GM21367 (cell line): ENCODE measurements at regions not wholly inside any gene's neighbourhood (a gene's known extent, or its start where the extent isn't known, plus 50 kb on each side); places are given as distances from the start of the nearest gene placed in this dataset.

Experiments used
- ATAC-seq: cut with Tn5 transposase; IDR thresholded peaks from one replicate; pipeline ENCODE4 v1.9.1; 2021; ENCODE audit not compliant: unreplicated experiment

GRCh38 chr1:191865479-191865878 lies 292.8 kb upstream of the RGS18 start:
- ATAC-seq, result no peak

DNA sequence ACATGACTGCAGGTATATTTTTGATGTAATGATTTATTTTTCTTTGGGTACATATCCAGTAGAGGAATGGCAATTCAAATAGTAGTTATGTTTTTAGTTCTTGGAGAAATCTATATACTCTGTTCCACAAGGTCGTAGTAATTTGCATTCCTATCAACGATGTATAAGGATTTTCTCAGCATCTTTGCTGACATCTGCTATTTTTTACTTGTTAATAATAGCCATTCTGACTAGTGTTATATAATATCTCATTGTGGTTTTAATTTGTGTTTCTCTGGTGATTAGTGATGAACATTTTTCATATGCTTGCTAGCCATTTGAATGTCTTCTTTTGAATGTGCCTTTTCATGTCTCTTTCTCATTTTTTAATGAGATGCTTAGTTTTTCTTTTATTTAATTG lies 292.1 kb upstream of the RGS18 start:
- ATAC-seq, result no peak

DNA sequence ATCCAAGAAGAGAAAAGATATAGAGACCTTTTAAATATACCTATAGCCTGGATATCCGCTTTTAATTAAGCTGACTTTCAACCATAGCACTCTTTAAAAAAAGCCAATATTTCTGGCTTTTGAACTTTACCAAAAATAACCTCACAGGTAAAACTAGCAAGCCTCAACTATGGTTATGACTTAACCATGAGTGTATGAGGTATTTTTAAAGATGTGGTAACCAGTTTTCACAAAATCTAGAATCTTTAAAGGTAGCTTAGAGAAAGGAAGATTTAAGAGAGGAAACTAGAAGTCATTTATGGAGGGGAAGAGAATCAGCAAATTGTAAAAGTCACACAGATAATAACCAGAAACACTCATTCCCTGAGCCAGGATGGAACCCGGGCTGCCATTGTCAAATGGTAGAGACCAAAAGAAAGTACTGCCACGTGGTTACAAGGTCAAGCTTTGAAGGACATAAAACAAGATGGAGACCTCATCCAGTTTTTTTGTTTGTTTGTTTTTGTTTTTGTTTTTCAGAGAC lies 288.4 kb upstream of the RGS18 start:
- ATAC-seq, result no peak

GRCh38 chr1:191870490-191870889 lies 287.8 kb upstream of the RGS18 start:
- no peak for ATAC-seq

- ATAC-seq, result no peak
These were observed 282.3 kb upstream of the RGS18 start for GRCh38 chr1:191875994-191876393.

DNA sequence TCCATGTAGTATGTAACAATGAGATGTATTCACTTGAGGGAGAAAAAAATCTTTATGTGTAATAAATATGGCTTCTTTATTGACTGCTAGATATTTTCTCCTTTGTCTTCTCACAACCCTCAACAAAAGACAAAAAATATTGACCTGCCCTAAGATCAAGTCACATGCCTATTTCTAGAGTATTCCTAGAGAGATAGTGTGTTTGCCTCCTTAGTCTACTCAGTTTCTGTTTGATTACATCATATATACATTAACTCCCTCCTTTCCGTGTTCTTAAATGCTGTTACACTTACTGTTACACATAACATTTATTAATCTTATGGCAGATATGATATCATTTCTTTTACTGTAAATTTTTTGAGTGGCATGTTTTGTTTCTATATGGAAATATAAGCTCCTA lies 281.6 kb upstream of the RGS18 start:
- no peak for ATAC-seq

DNA sequence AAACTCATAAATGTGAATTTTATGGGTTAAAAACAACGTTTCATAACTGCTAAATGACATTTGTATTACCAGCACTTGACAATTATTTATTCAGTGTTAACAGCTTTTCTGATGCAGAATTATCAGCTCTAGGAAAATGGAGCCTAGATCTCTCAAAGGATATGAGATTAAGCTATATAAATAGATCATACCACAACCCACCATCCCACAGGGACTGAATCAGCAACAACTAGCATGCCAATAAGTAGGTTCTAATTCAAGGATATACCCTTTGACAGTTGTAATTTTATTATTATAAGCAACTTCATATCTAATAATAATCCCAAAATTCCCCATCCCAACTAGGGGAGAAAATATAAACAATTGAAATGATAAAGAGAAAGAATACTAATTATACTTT lies 275.4 kb upstream of the RGS18 start:
- no peak for ATAC-seq

DNA sequence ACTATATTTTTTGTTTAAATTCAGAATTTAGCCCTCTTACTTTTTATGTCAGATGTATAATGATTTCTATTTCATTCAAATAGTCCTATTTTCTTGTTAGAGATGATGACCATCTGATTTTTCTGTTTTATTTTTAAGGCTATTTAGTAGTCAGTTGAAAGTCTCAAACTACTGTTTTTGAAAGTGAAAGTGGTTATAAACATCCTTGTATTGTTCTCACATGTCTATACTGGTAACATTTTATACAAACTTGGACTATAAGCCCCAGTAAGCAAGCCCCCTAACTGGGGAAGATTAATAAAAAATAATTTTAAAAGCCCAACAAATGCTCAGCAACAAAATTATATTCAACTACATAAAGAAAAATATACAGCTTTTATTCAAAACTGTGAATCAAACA lies 271.3 kb upstream of the RGS18 start:
- peak; percentile 57 for ATAC-seq

- no peak for ATAC-seq
These were observed 269.2 kb upstream of the RGS18 start for GRCh38 chr1:191888996-191889622.

GRCh38 chr1:191889623-191890003 lies 268.6 kb upstream of the RGS18 start:
- no peak for ATAC-seq

DNA sequence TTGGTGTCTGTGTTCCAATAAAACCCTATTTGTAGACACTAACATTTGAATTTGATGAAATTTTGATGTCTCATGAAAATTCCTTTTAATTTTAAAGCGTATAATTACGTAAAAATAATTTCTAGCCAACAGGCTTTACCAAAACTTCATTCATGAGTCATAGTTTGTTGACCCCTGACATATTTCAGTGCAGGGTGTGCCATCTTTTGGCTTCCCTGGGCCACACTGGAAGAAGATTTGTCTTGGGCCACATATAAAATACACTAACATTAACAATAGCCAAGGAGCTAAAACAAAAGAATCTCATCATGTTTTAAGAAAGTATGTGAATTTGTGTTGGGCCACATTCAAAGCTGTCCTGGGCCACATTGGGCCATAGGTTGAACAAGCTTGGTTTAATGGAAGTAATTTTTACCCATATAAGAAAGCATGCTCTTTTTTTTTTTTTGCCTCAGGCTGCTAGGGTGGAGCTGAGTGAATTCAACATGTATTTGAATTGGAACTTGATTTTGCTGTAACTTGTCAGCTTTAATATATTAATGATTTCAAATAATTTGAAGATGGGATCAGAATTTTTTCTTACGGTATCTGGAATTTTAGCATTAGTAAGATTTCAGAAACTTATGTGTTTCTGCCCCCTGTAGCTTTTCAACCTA lies 267.7 kb upstream of the RGS18 start:
- ATAC-seq, result no peak

- no peak for ATAC-seq
These were observed 265.5 kb upstream of the RGS18 start for GRCh38 chr1:191892716-191893115.

GRCh38 chr1:191895049-191895448 lies 263.2 kb upstream of the RGS18 start:
- no peak for ATAC-seq

GRCh38 chr1:191895462-191896058 lies 262.7 kb upstream of the RGS18 start:
- no peak for ATAC-seq

GRCh38 chr1:191897134-191897533 lies 261.1 kb upstream of the RGS18 start:
- ATAC-seq, result no peak

DNA sequence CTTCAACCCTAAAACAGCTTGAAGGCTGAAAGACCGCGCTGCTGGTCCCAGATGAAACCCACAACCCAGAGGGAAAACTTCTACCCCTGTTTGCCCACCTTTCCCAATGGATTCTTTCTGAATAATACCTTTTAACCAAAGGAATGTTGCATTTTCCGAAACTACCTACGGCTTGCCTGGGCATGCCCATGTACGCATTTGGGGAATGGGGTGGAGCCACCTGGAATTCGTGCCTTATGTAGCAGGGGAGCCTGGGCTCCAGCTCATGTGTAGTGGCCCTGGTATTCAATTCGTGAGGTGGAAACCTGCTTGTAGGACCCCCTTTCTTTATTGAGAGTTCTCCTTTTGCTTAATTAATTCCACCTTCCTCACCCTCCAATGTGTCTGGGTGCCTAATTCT lies 256.6 kb upstream of the RGS18 start:
- ATAC-seq, result no peak

DNA sequence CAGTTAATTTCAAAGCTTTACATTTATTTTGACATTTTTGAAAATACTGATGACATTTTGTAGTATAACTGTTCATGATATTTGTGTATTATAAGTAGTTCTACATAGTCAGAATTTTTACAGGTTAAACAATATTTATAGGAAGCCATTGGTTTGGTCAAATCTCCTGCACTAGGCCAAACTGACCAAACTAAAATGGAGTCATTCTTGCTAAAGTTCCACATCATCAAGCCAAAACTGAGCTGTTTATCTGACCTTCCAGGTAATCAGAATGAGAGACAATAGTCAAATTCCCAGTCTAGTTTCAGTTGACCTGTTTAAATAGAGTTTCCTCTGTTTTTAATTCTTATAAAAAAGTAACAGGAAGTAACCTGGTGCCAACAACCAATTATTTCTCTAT lies 253.3 kb upstream of the RGS18 start:
- ATAC-seq, result no peak

DNA sequence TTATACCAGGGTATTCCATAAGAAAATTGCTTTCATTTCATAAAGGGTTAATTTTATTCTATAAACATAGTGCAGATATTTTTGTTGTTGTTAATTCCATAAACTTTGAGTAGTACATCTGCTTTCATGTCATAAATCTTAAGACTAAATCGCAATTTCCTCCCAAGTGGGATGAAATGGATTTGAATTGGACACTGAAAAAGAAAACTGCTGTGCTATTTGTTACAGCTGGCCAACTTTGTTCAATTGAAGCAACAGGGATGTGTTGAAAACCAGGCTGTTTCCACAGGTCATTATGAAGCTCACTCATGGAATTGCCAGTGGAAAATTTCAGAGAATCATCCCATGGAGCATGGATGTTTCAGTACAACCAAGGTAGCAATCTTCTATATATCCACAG lies 252.5 kb upstream of the RGS18 start:
- no peak for ATAC-seq

DNA sequence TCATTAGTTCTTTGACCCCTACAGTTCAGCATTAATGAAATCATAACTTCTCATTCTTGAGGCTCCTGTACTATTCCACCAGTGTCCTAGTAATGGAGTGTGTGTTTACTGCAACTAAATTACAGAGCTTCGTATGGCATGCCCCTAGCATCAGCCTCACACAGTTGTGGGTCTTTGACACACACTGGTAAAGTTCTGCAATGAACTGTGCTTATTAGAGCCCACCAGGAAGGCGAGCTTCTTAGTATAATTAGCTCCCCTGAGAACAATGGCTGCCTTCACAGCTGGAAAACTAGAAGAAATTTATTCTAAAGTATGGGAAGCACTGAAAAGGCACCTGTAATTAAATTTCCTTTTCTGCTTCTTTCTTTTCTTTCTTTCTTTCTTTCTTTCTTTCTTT lies 251.1 kb upstream of the RGS18 start:
- ATAC-seq, result no peak

DNA sequence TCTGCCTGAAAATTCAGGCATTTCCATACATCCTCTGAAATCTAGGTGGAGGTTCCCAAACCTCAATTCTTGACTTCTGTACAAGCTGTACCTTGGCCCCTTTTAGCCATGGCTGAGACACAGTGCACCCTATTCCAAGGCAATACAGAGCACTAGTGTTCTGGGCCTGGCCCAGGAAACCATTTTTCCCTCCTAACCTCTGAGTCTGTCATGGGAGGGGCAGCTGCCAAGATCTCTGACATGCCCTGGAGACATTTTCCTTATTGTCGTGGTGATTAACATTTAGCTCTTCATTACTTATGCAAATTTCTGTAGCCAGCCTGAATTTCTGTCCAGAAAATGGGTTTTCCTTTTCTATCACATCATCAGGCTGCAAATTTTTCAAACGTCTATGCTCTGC lies 248.0 kb upstream of the RGS18 start:
- ATAC-seq, result no peak

DNA sequence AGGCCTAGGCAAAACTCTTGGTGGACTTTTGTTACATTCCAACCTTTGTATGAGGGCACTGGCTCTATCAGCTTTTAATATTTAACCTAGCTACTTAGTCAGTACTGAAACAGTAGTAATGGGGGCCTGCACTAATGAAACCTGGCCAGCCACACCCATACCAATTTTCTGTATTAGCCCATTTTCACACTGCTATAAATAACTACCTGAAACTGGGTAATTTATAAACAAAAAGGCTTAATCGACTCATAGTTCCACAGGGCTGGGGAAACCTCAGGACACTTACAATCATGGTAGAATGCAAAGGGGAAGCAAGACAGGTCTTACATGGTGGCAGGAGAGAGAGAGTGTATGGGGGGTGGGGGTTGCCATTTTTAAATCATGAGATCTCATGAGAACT lies 245.7 kb upstream of the RGS18 start:
- peak; percentile 52 for ATAC-seq

GRCh38 chr1:191913260-191913977 lies 244.8 kb upstream of the RGS18 start:
- ATAC-seq, result no peak
